ENCODE measurements at regions not wholly inside any gene's neighbourhood (a gene's known extent, or its start where the extent isn't known, plus 50 kb on each side); places are given as distances from the start of the nearest gene placed in this dataset.

DNA sequence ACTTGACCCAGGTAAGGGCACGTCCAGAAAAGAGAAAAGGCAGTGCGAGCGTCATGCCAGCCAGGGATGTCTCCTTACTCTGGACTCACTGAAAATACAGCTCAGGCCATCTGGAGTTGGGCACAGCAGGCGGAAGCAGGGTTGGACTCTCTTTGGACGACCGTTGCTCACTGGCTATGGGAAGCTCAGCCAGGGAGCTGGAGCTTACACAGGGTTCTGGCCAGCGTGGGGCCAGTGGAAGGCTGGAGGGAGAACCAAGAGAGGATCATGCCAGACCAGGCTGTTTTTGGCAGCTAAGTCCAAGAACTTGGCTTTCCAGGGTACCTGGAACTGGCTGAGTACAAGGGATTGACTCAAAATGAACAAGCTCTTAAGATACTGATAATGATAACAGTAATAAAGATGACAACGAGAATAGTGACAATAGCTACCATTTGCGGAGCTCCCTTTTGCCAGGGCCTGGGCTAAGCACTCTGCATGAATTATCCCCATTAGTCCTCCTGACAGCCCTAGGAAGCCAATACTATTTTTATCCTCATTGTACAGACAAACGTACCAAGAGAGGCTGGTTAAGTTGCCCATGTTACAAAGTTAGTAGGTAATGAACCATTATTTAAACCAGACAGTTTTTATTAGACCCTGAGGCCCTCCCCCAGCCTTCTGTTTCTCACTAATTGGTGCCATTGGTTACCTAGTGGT lies 177.6 kb downstream of the PTPN20 start:
- Histone ChIP-seq H3K4me3 (ENCODE audit: low read depth, low read length) (no peak overlapping the region), H3K27me3 (ENCODE audit: control insufficient read depth, insufficient read depth, low read length) (no peaks in the 10 kb centered on the region), H3K36me3 (ENCODE audit: control insufficient read depth, insufficient read depth, low read length) (no peaks in the 10 kb centered on the region)
- TF ChIP-seq, protein P1, sequence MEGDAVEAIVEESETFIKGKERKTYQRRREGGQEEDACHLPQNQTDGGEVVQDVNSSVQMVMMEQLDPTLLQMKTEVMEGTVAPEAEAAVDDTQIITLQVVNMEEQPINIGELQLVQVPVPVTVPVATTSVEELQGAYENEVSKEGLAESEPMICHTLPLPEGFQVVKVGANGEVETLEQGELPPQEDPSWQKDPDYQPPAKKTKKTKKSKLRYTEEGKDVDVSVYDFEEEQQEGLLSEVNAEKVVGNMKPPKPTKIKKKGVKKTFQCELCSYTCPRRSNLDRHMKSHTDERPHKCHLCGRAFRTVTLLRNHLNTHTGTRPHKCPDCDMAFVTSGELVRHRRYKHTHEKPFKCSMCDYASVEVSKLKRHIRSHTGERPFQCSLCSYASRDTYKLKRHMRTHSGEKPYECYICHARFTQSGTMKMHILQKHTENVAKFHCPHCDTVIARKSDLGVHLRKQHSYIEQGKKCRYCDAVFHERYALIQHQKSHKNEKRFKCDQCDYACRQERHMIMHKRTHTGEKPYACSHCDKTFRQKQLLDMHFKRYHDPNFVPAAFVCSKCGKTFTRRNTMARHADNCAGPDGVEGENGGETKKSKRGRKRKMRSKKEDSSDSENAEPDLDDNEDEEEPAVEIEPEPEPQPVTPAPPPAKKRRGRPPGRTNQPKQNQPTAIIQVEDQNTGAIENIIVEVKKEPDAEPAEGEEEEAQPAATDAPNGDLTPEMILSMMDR (IDR thresholded peaks at IDR 0.05; ENCODE audit: insufficient read depth, low read length, poor library complexity, severe bottlenecking): no peak
- no peak for DNase-seq (ENCODE audit: low read depth)

DNA sequence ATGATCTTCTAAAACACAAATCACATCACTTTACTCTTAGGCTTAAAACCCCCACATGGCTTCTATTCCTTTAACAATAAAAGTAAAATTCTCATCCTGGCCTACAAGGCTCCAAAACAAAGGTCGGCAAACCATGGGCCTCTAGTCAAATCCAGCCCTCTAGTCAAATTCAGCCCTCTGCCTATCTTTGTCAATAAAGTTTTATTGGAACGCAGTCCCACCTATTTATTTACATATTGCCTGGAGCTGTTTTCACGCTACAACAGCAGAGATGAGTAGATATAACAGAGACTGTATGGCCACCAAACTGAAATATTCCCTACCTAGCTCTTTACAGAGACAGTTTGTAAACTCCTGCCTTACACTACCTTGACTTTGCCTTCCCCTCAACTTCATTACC lies 178.8 kb downstream of the PTPN20 start:
- H3K27me3 ChIP-seq (ENCODE audit: control insufficient read depth, insufficient read depth, low read length): no peaks in the 10 kb centered on the region
- no peaks in the 10 kb centered on the region for H3K36me3 ChIP-seq (ENCODE audit: control insufficient read depth, insufficient read depth, low read length)
- no peak overlapping the region for H3K4me3 ChIP-seq (ENCODE audit: low read depth, low read length)
- no peak for DNase-seq (ENCODE audit: low read depth)
- TF ChIP-seq, protein P1 (IDR thresholded peaks at IDR 0.05; ENCODE audit: insufficient read depth, low read length, poor library complexity, severe bottlenecking): no peak

DNA sequence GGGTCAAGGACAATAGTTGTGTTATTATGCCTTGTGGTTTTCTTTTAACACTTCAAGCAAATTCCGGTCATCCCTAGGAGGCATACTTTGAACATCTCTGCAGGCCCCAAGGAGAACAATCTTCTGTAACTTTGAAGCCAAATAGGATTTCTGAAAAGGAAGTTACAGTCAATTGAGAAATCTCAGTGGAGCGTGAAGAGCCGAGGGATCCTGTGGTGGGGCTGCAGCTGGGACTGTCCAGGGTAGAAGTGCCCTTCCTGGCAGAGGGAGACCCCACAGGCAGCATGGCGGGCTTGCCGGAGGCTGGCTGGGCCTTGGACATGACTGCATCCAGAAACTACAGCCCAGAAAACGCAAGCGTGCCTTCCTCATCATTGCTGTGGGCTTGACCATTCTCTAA lies 179.7 kb downstream of the PTPN20 start:
- H3K27me3 ChIP-seq (ENCODE audit: control insufficient read depth, insufficient read depth, low read length): no peaks in the 10 kb centered on the region
- DNase-seq (ENCODE audit: low read depth): no peak
- H3K36me3 ChIP-seq (ENCODE audit: control insufficient read depth, insufficient read depth, low read length): no peaks in the 10 kb centered on the region
- no peak overlapping the region for H3K4me3 ChIP-seq (ENCODE audit: low read depth, low read length)
- TF ChIP-seq, protein P1 (IDR thresholded peaks at IDR 0.05; ENCODE audit: insufficient read depth, low read length, poor library complexity, severe bottlenecking): no peak

DNA sequence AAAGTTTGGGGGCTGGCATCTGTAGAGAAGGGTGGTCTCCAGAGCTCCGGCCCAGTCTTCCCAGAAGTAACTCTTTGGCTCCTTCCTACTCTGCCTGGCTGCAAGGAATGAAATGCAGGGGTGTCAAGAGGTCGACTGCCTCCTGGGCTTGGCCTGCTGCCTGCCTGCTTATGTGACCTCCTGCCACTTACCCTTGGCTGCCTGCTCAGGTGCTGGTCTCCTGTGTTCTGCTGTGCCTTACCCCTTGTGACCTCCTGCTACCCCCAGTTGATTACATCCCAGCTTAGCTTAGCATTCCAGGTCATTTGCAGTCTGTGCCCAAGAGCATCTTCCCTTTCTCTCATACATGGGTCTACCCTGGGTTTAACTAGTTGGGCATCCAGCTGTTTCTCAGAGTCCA lies 180.2 kb downstream of the PTPN20 start:
- no peaks in the 10 kb centered on the region for H3K36me3 ChIP-seq (ENCODE audit: control insufficient read depth, insufficient read depth, low read length)
- no peak for DNase-seq (ENCODE audit: low read depth)
- no peaks in the 10 kb centered on the region for H3K27me3 ChIP-seq (ENCODE audit: control insufficient read depth, insufficient read depth, low read length)
- H3K4me3 ChIP-seq (ENCODE audit: low read depth, low read length): no peak overlapping the region
- TF ChIP-seq, protein P1 (IDR thresholded peaks at IDR 0.05; ENCODE audit: insufficient read depth, low read length, poor library complexity, severe bottlenecking): no peak

DNA sequence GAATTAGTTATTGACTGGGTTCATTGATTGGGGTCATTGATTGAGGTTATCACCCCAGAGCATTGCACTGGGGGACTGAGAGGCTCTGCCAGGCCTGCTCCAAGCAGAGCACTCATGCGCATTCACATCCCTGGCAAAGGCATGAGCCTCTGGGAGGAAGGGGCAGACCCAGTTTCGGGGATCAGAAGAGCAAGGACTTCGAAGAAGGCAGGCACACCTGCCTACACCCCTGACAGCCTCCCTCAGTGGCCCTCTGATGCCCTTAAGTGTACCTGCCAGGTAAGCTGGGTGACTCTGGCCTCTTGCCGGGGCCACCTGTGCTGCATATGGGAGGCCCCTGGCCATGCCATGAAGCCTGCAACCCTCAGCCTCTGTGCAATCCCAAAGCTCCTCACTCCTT lies 181.1 kb downstream of the PTPN20 start:
- no peak for DNase-seq (ENCODE audit: low read depth)
- Histone ChIP-seq H3K4me3 (ENCODE audit: low read depth, low read length) (no peak overlapping the region), H3K36me3 (ENCODE audit: control insufficient read depth, insufficient read depth, low read length) (no peaks in the 10 kb centered on the region), H3K27me3 (ENCODE audit: control insufficient read depth, insufficient read depth, low read length) (no peaks in the 10 kb centered on the region)
- TF ChIP-seq, protein P1 (IDR thresholded peaks at IDR 0.05; ENCODE audit: insufficient read depth, low read length, poor library complexity, severe bottlenecking): no peak

DNA sequence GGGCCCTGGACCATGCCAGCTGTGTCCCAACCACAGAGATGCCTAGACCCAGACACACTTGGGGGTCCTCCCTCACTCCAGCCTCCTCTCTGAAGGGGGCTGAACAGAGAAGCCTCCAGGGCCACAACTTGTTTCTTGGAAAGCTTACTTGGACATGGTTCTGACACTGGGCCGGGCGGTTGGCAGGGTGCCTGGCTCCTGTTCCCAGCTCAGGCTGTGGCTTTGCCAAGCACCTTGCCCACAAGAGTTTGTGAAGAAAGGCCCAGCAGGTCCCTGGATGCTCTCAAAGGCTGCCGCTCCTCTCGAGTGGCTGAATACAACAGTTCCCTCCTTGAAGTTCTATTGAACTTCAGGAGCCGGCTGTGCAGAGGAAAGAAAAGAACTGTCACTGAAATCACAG lies 181.6 kb downstream of the PTPN20 start:
- TF ChIP-seq, protein P1 (IDR thresholded peaks at IDR 0.05; ENCODE audit: insufficient read depth, low read length, poor library complexity, severe bottlenecking): no peak
- H3K36me3 ChIP-seq (ENCODE audit: control insufficient read depth, insufficient read depth, low read length): no peaks in the 10 kb centered on the region
- H3K27me3 ChIP-seq (ENCODE audit: control insufficient read depth, insufficient read depth, low read length): no peaks in the 10 kb centered on the region

More for the DNA sequence above, 181.6 kb downstream of the PTPN20 start:
- no peak for DNase-seq (ENCODE audit: low read depth)
- H3K4me3 ChIP-seq (ENCODE audit: low read depth, low read length): no peak overlapping the region

Data from kidney epithelial cell (primary cell).